GM12864 (cell line): ENCODE measurements at regions not wholly inside any gene's neighbourhood (a gene's known extent, or its start where the extent isn't known, plus 50 kb on each side); places are given as distances from the start of the nearest gene placed in this dataset.
"Not testable (repeated sequence)": the region's sequence is repeated elsewhere in the genome, so short reads cannot be mapped to it uniquely, and the experiment has no call there.

ENCODE experiments used
- DNase-seq: peaks from one replicate; pipeline ENCODE4 v3.0.0-alpha.2; 2011; ENCODE audit warnings: low read depth
- H3K4me3 ChIP-seq: 2 replicates; pipeline ENCODE4 v1.5.1; 2011; ENCODE audit warnings: mild to moderate bottlenecking, low read depth, low read length, control low read depth
- TF ChIP-seq, protein P1 (sequence below): IDR thresholded peaks from 2 replicates; pipeline ENCODE4 v1.5.1; 2011; ENCODE audit warnings: low read depth, mild to moderate bottlenecking, moderate library complexity, low read length, control low read depth, inconsistent platforms; ENCODE audit errors: missing control alignments

DNA sequence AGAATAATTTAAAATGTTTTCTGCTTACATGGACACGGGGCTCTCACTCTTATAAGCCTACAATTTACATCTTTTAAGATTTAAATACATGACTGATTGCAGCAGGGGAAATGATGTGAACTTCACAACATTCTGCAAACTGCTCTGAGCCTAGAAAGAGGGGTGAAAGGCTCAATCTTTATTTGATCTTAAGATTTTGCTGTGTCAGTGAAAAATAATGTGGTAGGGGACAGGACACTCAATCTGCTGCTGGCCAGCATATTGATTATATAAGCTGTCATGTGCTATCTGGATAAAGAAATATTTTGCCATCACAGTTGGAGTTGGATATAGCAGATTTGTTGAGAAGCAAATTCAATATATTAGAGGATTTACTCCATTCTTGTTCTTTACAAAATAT is 2210.5 kb downstream of the PCDH7 start:
- DNase-seq: no peak
- TF ChIP-seq, protein P1, sequence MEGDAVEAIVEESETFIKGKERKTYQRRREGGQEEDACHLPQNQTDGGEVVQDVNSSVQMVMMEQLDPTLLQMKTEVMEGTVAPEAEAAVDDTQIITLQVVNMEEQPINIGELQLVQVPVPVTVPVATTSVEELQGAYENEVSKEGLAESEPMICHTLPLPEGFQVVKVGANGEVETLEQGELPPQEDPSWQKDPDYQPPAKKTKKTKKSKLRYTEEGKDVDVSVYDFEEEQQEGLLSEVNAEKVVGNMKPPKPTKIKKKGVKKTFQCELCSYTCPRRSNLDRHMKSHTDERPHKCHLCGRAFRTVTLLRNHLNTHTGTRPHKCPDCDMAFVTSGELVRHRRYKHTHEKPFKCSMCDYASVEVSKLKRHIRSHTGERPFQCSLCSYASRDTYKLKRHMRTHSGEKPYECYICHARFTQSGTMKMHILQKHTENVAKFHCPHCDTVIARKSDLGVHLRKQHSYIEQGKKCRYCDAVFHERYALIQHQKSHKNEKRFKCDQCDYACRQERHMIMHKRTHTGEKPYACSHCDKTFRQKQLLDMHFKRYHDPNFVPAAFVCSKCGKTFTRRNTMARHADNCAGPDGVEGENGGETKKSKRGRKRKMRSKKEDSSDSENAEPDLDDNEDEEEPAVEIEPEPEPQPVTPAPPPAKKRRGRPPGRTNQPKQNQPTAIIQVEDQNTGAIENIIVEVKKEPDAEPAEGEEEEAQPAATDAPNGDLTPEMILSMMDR: no peak
- no peak overlapping the region for H3K4me3 ChIP-seq

- no peak overlapping the region for H3K4me3 ChIP-seq
- no peak for DNase-seq
- TF ChIP-seq, protein P1: no peak
Observed at GRCh38 chr4:32931475-32931874, 2211.3 kb downstream of the PCDH7 start.

GRCh38 chr4:32932156-32932555 is 2212.0 kb downstream of the PCDH7 start:
- TF ChIP-seq, protein P1: no peak
- DNase-seq: no peak

GRCh38 chr4:32939222-32939621 is 2219.1 kb downstream of the PCDH7 start:
- H3K4me3 ChIP-seq, DNase-seq: not testable (repeated sequence)

More at GRCh38 chr4:32932156-32932555, 2212.0 kb downstream of the PCDH7 start:
- H3K4me3 ChIP-seq: no peak overlapping the region

GRCh38 chr4:32950866-32951265 is 2230.7 kb downstream of the PCDH7 start:
- H3K4me3 ChIP-seq: no peak overlapping the region
- no peak for DNase-seq
- TF ChIP-seq, protein P1: no peak

GRCh38 chr4:32958586-32958985 is 2238.4 kb downstream of the PCDH7 start:
- no peak overlapping the region for H3K4me3 ChIP-seq
- DNase-seq: no peak
- TF ChIP-seq, protein P1: no peak

GRCh38 chr4:32962100-32962499 is 2241.9 kb downstream of the PCDH7 start:
- TF ChIP-seq, protein P1: no peak
- DNase-seq: no peak
- H3K4me3 ChIP-seq: no peak overlapping the region
